Left ventricle myocardium inferior (tissue), 1 donor: ENCODE measurements at regions not wholly inside any gene's neighbourhood (a gene's known extent, or its start where the extent isn't known, plus 50 kb on each side); places are given as distances from the start of the nearest gene placed in this dataset.

Experiments used
- DNase-seq: peaks from one replicate; pipeline ENCODE4 v3.0.0-alpha.2; 2020
- H3K27ac ChIP-seq: fragments of 200-600 bp; replicated peaks from 2 replicates; pipeline ENCODE4 v1.8.0; 2021
- H3K27me3 ChIP-seq: fragments of 200-600 bp; 2 replicates; pipeline ENCODE4 v1.8.0; 2021; ENCODE audit warnings: low read depth
- H3K36me3 ChIP-seq: fragments of 200-600 bp; 2 replicates; pipeline ENCODE4 v1.8.0; 2021
- H3K4me1 ChIP-seq: fragments of 200-600 bp; 2 replicates; pipeline ENCODE4 v1.8.0; 2021
- H3K4me3 ChIP-seq: fragments of 200-600 bp; 2 replicates; pipeline ENCODE4 v1.8.0; 2021; ENCODE audit warnings: mild to moderate bottlenecking, moderate library complexity
- H3K9me3 ChIP-seq: fragments of 200-600 bp; replicated peaks from 2 replicates; pipeline ENCODE4 v1.8.0; 2021
- CTCF ChIP-seq: fragments of 200-600 bp; IDR thresholded peaks from 2 replicates; pipeline ENCODE4 v1.8.0; 2021; ENCODE audit warnings: antibody characterized with exemption, mild to moderate bottlenecking, borderline replicate concordance
- intact Hi-C: fragments of 100-400 bp; cut with micrococcal nuclease; formaldehyde crosslinking; loops from one replicate; pipeline ENCODE4 v1.11.0; 2022
- donor health status: DM: no; HTN: yes; CAD: no; lungs with severe emphysema.

- Histone ChIP-seq H3K36me3 (no peaks in the 10 kb centered on the region), H3K9me3 (no peaks in the 10 kb centered on the region), H3K27ac (no peak overlapping the region), H3K4me1 (peaks cover 12% of the 10 kb centered on the region), H3K27me3 (no peaks in the 10 kb centered on the region), H3K4me3 (no peak overlapping the region)
- DNase-seq: no peak
- intact Hi-C loops: no loop called here
- no peak for TF ChIP-seq CTCF
Measured at GRCh38 chr5:155936520-155937406, 390.2 kb upstream of the SGCD start.

- Histone ChIP-seq H3K27ac (no peak overlapping the region), H3K36me3 (no peaks in the 10 kb centered on the region), H3K9me3 (no peaks in the 10 kb centered on the region), H3K27me3 (no peaks in the 10 kb centered on the region), H3K4me3 (no peak overlapping the region), H3K4me1 (peaks cover 12% of the 10 kb centered on the region)
- no peak for TF ChIP-seq CTCF
- no peak for DNase-seq
- intact Hi-C loops: no loop called here
Measured at GRCh38 chr5:155938051-155938450, 388.9 kb upstream of the SGCD start.

GRCh38 chr5:155941340-155941739, 385.6 kb upstream of the SGCD start:
- no peak for DNase-seq
- Histone ChIP-seq H3K27me3 (no peaks in the 10 kb centered on the region), H3K4me3 (no peak overlapping the region), H3K36me3 (no peaks in the 10 kb centered on the region), H3K27ac (no peak overlapping the region), H3K9me3 (no peaks in the 10 kb centered on the region), H3K4me1 (peaks cover 14% of the 10 kb centered on the region)
- TF ChIP-seq CTCF: no peak
- intact Hi-C loops: no loop called here

- peak; percentile 24 for DNase-seq
- Histone ChIP-seq H3K27me3 (no peaks in the 10 kb centered on the region), H3K4me3 (no peak overlapping the region), H3K27ac (no peak overlapping the region), H3K36me3 (no peaks in the 10 kb centered on the region), H3K4me1 (peaks cover 8% of the 10 kb centered on the region), H3K9me3 (no peaks in the 10 kb centered on the region)
- TF ChIP-seq CTCF: peak; percentile 81
- intact Hi-C loops: no loop called here
Measured at GRCh38 chr5:155943516-155944407, 383.2 kb upstream of the SGCD start.

- Histone ChIP-seq H3K27me3 (no peaks in the 10 kb centered on the region), H3K9me3 (no peaks in the 10 kb centered on the region), H3K4me1 (peaks cover 18% of the 10 kb centered on the region), H3K27ac (no peak overlapping the region), H3K36me3 (no peaks in the 10 kb centered on the region), H3K4me3 (no peak overlapping the region)
- TF ChIP-seq CTCF: no peak
- DNase-seq: no peak
- intact Hi-C loops: no loop called here
Measured at GRCh38 chr5:155947394-155948062, 379.4 kb upstream of the SGCD start.
